ENCODE measurements at regions not wholly inside any gene's neighbourhood (a gene's known extent, or its start where the extent isn't known, plus 50 kb on each side); places are given as distances from the start of the nearest gene placed in this dataset.

DNA sequence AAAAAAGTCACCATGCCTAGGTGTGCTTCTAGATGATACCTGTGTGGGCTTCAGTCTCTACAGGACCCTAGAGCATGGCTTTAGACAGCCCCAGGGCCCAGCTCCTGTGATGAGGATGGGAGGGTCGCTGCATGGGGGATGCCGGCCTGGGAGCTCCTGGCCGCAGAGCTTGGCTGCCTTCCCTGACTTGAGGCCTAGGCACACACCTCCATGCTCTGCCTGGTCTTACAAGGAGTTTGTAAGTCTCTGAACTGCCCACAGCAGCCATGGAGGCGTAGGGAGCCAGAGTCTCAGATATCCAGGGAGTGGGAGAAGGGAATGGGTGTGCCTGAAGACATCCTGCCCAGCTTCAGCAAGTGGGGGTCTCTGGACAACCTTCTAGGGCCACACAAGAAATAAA is 149.5 kb upstream of the MYL2 start:
- DNase-seq = no peak

GRCh38 chr12:111068290-111068689 is 147.9 kb upstream of the MYL2 start:
- peak; percentile 24 for DNase-seq

GRCh38 chr12:111067498-111067897 is 147.1 kb upstream of the MYL2 start:
- DNase-seq = no peak

GRCh38 chr12:111066744-111067437 is 146.5 kb upstream of the MYL2 start:
- DNase-seq = no peak

GRCh38 chr12:111064982-111065381 is 144.6 kb upstream of the MYL2 start:
- no peak for DNase-seq

DNA sequence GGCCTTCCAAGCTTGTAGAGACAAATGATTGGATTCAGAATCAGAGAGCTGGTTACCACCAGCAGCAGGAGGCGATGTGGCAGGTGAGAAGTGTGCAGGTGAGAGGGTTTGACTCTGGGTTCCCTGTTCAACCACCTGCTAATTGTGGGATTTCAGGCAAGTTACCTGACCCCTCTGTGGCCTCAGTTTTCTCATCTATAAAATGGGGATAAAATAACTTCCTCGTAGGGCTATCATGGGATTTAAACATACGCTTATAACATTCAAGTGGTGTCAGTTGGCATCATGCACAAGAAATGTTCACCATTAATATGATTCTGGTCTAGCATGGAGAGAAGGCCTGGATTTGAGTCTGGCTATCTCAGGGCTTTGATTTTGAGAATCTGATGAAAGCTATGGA is 143.8 kb upstream of the MYL2 start:
- no peak for DNase-seq

DNA sequence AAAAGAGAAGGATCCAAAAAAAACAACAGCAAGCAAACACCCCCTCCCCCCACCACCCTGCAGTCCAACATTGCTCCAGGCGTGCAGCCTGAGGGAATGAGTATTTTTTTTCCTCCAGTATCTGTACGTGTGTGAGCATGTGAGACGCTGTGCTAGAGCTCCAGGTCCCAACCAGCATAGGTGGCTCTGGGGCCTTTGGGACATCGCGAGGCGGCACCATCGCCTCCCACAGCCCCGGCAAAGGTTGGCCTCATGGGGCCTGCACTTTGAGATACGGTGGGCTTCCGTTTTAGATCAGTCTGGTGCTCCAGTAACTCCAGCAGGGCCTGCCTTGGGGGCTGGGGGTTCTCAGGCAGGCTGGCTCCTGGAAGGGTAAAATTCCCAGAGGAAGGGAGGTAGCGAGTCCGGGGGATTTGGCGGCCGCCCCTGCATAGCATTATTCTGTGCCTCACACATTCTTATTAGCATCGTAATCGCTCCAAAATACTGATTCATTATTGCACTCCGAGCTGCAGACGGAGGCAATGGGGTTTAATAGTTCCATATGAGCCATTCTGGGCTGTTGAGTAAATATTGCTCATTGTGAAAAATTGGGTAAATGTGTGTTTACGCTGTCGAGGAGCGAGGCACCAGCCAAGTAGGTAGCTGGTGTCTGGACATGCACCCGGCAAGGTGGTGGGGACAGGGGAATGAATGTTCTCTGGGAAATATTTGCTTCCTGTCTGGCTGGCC is 143.1 kb upstream of the MYL2 start:
- no peak for DNase-seq

DNA sequence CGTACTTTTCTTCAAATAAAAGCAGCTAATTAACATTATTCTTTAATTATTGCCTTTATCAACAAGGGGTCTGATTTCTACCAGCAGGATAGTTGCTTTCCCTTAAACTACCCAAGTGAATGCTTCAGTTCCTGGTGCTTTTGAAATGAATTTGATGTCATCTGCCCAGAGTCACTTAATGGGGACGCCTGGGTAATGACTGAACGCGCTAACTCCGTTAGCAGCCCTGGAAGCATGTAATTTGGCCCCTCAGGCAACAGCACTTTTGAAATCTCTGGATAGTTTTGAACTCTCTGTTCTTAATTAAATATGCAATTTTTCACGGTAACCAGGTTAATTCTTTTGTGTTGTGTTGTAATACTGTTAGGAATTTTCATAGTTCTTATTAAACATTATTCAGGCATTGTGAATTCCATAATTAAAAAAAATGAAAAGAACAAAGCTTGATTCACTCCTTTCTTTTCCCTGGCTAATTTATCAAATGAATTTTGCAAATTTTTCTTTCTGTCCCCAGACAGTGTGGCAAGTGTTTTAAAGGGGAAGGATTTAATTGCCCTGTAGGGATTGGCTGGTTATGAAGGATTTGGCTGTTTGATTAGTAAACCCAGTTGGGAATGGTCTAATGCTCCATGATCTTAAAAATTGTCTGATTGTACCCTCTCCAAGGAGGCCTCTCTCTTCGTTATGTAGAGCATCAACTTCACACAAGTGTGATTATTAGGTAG is 137.5 kb upstream of the MYL2 start:
- no peak for DNase-seq

DNA sequence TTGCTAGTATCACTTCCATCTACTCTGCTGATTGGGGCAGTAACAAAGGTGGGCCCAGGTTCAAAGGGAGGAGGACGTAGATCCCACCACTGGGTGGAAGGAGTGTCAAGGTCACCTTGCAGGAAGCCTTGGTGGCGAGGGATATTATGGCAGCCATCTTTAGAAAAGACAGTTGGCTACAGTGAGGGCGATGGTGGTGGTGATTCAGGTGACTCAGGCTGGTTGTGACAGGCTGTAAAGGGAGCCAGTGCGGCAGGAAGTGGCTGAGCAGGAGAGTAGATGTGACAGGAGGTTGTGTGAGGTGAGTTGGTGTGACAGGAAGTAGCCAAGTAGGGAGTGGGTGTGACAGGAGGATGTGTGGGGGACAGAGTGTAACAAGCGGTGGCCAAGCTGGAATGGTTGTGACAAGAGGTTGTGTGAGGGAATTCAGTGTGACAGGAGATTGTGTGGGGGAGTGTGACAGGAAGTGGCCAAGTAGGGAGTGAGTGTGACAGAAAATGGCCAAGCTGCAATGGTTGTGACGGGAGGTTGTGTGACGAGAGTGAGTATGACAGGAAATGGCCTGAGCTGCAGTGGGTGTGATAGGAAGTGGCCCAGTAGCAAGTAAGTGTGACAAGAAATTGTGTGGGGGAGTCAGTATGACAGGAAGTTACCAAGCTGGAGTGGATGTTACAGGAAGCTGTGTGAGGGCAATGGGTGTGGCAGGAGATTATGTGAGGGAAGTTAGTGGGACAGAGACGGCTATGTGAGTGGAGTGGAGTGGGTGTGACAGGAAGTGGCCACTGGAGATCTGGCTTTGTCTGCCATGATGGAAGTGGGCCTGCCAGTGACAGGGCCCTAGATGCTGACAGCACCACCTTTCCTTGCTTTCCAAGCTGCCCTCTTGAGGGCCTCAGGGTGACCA is 136.5 kb upstream of the MYL2 start:
- peak; percentile 71 for DNase-seq

DNA sequence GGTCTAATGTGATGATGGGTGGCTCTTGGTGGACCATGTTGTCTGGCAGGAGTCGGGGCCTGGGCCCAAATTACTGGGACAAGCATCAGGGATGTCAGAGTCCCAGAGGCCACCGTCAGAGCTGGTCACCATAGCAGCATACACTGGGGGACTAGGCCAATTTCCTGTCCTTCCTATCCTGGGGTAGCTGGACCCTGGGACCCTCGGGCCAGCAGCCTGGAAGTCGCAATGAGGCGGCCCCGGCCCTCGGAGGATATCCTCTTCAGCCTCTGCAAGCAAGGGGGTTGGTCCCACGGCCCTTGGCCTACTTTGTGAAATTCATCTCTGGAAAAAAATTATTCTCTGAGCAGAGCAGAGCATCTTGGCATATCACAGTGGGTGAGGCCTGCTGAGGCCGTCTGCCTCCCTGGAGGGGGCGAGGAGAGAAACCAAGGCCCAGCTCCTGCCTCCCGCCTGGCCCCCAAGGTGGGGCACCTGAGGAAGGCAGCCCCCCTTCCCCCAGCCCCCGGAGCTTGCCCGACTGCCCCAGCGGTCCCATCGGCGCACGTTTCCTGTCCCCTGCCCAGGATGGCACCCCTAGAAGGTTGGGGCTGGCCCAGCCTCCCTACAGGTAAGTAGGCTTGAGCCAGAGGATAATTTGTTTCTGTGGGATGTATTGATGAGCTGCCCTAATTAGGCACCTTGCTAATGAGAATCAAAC is 135.0 kb upstream of the MYL2 start:
- no peak for DNase-seq

DNA sequence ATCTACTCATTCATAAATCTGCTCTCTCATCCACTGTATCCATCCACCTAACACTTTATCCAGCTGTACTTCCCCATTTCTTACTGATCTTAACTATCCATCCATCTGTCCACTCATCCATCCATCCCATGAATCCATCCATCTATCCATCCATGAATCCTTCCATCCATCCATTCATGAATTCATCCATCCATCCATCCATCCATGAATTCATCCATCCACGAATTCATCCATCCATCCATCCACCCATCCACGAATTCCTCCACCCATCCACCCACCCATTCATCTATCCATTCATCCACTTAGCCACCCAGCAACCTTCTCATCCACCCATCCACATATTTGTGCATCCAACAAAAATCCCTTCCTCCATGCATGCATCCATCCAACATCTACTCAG is 128.6 kb upstream of the MYL2 start:
- no peak for DNase-seq

DNA sequence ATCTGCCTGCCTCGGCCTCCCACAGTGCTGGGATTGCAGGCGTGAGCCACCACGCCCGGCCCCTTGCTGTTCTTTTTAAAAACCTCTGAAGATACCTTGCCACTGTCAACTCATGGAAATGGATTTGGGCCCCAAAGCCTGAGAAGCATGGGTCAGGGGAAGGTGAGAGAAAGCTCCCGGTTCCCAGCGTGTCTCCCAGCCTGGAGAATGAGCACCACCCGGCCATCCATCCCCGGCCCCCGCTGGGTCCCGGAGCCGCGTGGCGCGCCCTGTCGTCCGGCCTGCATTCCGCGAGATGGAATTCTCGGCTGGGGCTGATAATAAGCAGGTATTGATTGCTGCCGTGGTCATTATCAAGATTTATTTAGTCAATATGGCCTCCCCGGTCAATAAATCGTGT is 126.5 kb upstream of the MYL2 start:
- no peak for DNase-seq

DNA sequence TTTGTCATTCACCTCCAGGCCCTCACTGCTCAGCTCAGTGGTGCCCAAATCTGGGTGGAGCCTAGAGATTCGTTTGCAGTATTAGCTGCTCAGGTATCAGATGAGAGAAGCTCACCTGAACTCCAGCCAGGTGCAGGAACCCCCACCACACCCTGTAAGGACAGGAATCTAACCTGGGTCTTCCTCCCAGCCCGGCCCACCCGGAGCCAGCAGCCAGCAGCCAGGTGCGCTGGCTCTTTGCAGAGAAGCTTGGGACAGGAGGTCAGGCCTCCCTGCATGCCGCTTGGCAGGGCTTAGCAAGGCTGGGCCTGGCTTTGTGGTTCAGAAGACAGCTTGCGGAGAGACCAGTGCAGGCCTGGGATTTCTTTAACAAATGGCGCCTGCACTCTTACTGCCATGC is 125.6 kb upstream of the MYL2 start:
- no peak for DNase-seq

DNA sequence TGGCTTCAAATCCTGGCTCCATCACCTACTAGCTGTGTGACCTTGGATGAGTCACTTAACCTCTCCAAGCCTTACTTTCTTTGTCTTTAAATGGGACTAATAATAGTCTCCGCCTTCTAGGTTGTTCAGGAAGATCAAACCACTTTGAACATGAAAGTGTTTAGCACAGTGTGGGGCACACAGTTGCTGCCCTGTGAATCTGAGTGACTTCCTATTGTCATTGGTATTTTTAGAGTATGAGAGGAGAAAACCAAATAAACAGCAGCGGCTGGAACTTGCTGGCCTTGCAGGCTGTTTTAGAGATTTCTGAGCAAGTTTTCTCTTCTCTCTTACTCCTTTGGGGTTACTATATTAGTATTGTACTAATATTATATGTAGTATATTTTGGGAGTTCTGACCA is 120.7 kb upstream of the MYL2 start:
- no peak for DNase-seq

GRCh38 chr12:111040690-111041089 is 120.3 kb upstream of the MYL2 start:
- no peak for DNase-seq

DNA sequence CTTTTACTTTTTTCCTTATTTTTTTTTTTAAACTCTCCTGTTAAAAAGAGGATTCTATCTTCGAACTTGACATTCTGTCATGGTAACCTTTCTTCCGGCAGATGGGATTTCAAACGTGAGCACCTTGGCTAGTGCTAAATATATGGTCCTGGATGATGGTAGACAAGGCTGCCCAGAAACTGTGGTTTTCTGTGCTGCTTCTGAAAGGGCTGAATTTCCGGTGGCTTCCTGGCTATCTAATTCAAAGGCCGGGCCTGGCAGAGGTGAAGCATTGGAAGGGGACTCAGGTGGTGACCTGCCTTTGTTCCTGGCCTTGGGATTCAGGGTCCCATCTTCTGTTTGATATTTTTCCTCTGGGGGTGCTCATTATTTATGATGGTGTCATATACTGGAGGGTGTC is 118.6 kb upstream of the MYL2 start:
- no peak for DNase-seq

- DNase-seq = no peak
Observed at GRCh38 chr12:111038077-111038476, 117.7 kb upstream of the MYL2 start.

DNA sequence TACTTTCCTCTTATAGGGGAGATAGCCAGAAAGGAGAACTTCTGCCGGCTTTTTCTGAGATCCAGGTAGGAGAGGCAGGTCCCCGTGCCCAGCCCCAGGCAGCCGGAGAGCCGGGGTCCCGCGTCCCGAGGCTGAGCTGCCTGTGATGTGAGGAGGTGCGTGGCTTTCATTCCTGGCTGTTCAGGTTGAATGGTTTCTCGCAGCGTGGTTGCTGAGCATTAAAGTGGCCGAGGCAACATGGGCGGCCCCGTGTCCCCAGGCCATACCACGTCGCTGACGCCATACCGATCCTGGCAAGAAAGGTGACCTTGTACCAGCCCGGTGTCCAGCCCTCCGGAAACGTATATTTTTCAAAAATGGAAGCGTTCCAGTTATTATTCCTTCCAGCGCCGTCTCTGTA is 116.7 kb upstream of the MYL2 start:
- DNase-seq = no peak

DNA sequence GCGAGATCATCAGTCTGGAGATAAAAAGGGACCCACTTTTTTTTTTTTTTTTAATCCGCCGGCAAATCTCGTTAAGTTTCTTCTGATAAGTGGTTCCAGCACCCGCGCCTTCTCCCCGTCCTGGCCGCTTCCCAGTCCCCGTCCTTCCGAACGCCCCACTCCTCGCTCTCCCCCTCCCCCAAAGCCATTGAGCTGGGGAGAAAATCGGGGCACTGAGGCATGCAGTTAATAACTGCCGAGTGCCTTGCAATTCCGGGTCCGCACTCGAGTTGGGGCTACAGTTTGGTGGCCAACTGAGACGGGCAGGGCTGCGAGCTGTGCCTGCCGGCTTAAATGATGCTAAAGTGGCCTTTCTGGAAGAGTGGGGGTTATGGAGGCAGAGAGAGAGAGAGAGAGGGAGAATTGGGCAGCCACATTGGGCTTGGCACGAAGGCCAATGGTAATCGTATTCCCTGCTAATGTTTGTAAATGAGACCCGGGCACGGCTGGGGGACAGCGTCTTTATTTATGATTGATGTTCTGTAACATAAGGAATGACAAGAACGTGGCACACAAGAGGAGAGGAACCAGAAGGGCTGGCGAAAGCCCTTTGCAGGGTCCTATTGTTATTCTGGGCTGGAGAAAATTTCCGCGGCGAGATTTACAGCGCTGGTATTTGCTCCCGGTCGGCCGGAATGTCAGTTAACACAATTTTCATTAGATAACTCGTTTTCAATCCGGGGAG is 115.4 kb upstream of the MYL2 start:
- no peak for DNase-seq

DNA sequence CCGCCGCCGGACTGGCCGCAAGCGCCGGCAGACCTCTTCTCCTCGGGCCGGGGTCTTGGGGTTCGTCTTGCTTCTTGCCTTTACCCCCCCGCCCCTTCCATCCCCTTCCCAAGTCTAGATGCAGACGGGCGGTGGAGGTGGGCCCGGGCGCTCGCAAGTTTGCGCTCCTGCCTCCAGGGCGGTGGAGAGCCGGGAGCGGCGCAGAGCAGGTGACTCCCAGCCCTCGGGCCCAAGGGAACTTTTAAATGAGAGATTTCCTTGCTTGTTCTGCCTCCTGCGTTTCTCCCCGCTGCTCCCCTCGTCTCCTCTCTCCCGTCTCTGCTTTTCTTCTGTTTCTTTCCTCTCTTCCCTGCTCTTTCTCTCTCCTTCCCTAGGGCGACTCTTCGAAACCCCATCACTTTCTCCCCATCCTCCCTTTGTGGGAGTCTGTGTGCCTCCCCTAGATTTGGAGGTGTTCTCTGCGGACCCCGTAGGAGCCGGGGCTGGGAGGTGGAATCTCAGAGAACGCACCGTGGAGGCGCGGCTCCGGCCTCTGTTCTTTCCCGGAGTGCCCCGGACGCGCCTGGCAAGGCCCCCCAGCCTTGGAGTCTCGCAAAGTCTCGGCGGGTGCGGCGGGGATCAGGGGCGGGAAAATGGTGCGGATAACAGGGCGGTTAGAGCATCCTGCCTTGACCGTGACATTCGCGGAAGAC is 114.7 kb upstream of the MYL2 start:
- DNase-seq = no peak

All from CD4-positive, alpha-beta T cell treated with Interleukin-12 subunit alpha and Interleukin-12 subunit beta, for 1 hour (primary cell).